ENCODE measurements at regions not wholly inside any gene's neighbourhood (a gene's known extent, or its start where the extent isn't known, plus 50 kb on each side); places are given as distances from the start of the nearest gene placed in this dataset.
"Not testable (repeated sequence)": the region's sequence is repeated elsewhere in the genome, so short reads cannot be mapped to it uniquely, and the experiment has no call there.

GRCh38 chr9:105975886-105976645, 281.7 kb downstream of the TMEM38B start:
- DNase-seq (ENCODE audit: low read depth in 2 of 2, low spot score in 1 of 2) = no peak

DNA sequence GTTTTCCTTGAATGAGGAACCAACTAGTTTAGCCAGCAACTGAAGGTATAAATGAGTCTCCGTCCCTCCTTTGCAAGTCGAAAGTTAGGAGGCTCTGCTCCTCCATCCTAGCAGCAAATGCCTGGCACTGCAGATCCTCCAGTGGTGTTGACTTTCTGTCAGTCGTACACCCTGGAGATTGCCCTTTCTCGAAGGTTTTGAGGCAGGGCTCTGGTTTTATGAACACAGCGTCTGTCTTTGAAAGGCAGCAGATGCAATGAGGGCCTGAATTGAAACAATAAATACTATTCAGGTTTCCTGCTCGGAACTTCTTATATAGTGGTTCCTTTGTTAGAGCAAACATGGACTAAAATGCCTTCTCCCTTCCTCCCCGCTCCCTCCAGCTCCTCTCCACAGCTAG, 284.0 kb downstream of the TMEM38B start:
- no peak for DNase-seq (ENCODE audit: low read depth in 2 of 2, low spot score in 1 of 2)

- no peak for DNase-seq (ENCODE audit: low read depth in 2 of 2, low spot score in 1 of 2)
Measured at GRCh38 chr9:105978826-105979225, 284.5 kb downstream of the TMEM38B start.

- no peak for DNase-seq (ENCODE audit: low read depth in 2 of 2, low spot score in 1 of 2)
Measured at GRCh38 chr9:105979290-105979689, 284.9 kb downstream of the TMEM38B start.

DNA sequence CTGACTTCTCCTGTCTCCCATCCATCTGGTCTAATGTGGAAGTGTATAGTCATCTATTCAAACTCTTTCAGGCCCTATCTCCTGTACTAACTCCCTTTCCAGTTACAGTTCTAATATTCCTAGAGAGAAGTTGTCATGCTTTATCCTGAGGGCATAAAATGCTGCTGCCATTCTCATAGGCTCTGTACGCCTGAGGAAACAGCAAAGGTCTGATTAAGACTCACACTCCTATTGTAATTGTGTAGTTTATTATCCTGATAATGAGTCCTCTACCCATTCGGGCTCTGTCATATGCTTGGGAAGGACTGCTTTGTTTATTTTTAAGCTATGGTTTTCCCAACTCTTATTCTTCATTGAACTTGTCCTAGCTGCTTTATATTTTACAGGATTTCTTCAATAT, 290.4 kb downstream of the TMEM38B start:
- DNase-seq (ENCODE audit: low read depth in 2 of 2, low spot score in 1 of 2) = no peak

DNA sequence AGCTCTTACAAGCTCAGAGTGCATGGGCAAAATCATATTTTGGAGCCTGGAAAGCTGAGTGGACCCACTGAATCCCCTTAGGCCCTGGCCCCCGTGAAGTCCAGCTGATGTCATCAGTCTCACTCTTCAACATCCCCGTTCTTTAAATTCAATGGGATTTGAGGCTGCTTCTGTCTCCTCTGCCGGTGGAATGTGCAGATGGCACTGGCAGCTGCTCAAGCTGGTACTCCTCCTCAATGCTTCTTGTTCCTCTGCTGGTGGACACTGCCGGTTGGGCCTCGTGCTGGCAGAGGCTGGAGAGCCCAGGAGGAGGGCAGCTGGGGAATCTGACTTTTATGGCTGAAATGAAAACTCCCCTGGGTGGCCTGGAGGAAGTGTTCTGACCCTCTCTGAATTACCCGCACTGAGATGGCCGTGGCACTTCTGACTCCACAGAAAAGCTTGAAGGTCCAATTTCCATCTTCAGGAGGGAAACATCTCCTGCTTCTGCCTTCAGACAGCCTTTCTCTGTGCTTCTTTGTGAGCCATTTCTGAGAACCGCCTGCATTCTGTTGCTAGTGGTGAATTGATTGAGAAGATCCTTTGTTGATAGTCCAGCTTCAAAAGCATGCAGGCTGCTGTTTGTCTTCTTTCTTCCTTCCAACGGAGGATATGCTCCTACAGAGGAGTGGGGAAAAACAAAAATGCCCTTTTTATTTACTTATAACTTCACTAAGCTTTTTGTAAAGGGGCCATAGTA, 298.9 kb downstream of the TMEM38B start:
- DNase-seq (ENCODE audit: low read depth in 2 of 2, low spot score in 1 of 2) = no peak

DNA sequence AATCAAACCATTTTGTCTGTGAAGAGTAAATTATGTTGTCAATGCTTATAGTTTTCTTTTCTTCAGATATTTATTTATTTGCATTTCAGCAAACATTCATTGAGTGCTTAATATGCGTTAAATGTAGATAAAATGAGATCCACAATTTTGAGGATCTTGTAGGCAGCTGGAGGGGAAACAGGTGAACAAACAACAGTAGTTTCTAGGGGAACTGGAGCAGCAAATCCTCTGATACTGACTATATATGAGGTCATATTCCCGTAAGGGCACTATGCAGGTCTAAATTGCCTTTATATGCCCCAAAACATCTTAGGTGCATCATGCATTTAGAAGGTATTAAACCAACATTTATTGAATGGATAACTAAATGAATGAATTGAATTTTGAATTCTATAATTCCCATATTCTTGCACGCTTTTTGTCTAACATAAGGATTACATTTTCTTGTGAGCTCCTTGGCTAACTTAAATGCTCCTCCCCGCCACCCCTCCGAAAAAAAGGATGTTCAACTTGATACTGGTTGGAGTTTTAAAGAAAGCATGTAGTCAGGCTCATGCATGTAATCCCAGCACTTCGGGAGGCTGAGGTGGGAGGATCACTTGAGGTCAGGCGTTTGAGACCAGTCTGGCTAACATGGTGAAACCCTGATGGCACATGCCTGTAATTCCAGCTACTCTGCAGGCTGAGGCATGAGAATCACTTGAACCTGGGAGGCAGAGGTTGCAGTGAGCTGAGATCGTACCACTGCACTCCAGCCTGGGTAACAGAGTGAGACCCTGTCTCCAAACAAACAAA, 299.8 kb downstream of the TMEM38B start:
- no peak for DNase-seq (ENCODE audit: low read depth in 2 of 2, low spot score in 1 of 2)

GRCh38 chr9:105994970-105995369, 300.6 kb downstream of the TMEM38B start:
- no peak for DNase-seq (ENCODE audit: low read depth in 2 of 2, low spot score in 1 of 2)

DNA sequence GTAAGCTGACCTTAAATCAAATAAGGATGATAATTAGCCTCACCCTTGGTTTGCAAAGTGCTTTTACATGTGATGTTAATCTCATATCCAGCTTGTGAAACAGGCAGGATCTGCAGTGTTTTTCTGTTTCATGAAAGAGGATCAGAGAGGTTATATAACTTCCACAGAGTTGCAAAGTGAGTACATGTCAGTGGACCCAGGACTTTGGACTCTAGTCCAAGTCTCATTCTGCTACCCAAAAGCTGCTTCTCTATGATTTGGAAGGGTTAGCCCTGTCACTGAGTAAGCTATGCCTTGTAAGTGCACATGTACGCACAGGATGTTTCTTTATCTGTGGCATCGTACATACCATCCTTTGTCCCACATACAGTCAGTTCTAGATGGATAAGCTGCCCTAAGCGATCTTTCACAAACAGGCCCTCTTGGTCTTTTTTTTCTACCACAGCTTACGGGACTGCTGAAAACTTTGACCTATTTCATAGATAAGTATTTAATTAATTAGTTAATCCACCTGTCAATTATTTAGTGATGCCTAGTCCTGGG, 322.9 kb downstream of the TMEM38B start:
- DNase-seq (ENCODE audit: low read depth in 2 of 2, low spot score in 1 of 2) = no peak

DNA sequence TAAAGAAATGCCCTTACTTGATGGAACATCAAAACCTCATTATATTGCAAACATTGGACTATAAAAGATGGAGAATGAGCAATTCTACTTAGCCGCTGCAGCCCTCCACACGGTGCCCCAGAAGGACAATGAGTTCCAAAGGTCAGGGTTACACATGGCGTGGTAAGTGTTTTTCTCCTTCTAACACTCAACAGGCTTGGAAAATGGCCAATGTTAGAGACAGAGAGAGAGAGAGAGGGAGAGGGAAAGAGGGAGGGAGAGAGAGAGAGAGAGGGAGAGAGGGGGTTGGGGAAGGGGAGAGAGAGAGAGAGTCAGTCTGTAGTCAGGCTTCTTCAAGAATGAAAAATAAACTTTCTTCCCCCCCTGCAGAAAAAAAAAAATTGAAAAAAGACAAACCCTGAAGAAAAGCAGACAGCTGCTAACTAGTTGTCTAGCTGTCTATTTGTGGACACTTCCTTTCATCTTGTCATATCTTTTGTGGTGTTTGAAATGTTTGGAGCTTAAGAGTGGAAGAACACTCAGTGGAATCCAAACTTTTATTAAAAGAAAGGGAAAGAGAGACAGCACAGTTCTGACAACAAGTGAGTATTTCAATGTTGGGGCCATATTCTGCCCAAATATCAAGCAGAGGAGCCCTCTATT, 324.8 kb downstream of the TMEM38B start:
- DNase-seq (ENCODE audit: low read depth in 2 of 2, low spot score in 1 of 2) = no peak

- no peak for DNase-seq (ENCODE audit: low read depth in 2 of 2, low spot score in 1 of 2)
Measured at GRCh38 chr9:106019702-106020101, 325.4 kb downstream of the TMEM38B start.

DNA sequence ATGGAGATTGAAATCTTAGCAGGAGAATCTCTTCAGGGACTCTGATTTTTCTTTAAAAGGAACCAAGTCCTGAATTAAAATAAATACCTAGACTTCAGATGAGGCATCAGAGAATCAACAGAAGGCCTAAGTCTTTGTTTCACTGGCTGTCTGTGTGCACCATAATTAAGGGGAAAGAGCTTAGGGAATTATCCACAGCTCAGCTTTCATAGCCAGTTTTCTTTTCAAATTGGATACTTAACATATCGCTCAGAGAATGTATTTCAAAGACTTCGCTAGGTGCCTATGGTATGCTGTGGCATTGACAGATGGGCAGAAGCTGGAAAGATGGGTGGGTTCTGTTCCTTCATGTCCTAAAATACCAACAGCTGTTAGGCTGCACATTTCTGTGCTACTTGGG, 325.8 kb downstream of the TMEM38B start:
- no peak for DNase-seq (ENCODE audit: low read depth in 2 of 2, low spot score in 1 of 2)

GRCh38 chr9:106023455-106023854, 329.1 kb downstream of the TMEM38B start:
- no peak for DNase-seq (ENCODE audit: low read depth in 2 of 2, low spot score in 1 of 2)

GRCh38 chr9:106025453-106025852, 331.1 kb downstream of the TMEM38B start:
- DNase-seq (ENCODE audit: low read depth in 2 of 2, low spot score in 1 of 2) = no peak

- DNase-seq (ENCODE audit: low read depth in 2 of 2, low spot score in 1 of 2) = not testable (repeated sequence)
Measured at GRCh38 chr9:106030146-106030545, 335.8 kb downstream of the TMEM38B start.

DNA sequence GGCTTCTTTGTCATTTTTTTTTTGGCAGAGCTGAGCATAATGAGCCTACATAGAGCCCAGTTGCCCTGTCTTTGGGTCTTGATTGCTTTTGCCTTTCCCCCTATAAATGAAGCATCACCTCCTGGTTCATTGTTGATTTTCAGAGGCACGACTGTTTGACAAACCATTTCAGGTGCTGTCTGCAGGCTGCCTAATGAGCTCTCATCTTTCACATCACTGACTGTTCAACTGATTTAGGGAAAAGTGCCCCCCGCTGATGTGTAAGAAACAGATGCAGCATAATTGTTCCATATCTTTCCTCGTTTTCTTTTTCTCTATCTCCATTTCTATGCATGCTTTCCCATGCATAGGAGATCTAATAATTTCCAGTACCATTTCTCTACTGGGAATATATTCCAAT, 338.6 kb downstream of the TMEM38B start:
- no peak for DNase-seq (ENCODE audit: low read depth in 2 of 2, low spot score in 1 of 2)

- DNase-seq (ENCODE audit: low read depth in 2 of 2, low spot score in 1 of 2) = no peak
Measured at GRCh38 chr9:106035806-106036205, 341.5 kb downstream of the TMEM38B start.

- no peak for DNase-seq (ENCODE audit: low read depth in 2 of 2, low spot score in 1 of 2)
Measured at GRCh38 chr9:106038266-106039001, 344.1 kb downstream of the TMEM38B start.

GRCh38 chr9:106039151-106039935, 345.0 kb downstream of the TMEM38B start:
- no peak for DNase-seq (ENCODE audit: low read depth in 2 of 2, low spot score in 1 of 2)

- not testable (repeated sequence) for DNase-seq (ENCODE audit: low read depth in 2 of 2, low spot score in 1 of 2)
Measured at GRCh38 chr9:106041920-106042319, 347.6 kb downstream of the TMEM38B start.

Measured in stimulated activated CD8-positive, alpha-beta memory T cell treated with anti-CD3 and anti-CD28 coated beads, Interleukin-4, amount 100 ng/mL, for 1 hour (primary cell).